ENCODE measurements at regions not wholly inside any gene's neighbourhood (a gene's known extent, or its start where the extent isn't known, plus 50 kb on each side); places are given as distances from the start of the nearest gene placed in this dataset.

DNA sequence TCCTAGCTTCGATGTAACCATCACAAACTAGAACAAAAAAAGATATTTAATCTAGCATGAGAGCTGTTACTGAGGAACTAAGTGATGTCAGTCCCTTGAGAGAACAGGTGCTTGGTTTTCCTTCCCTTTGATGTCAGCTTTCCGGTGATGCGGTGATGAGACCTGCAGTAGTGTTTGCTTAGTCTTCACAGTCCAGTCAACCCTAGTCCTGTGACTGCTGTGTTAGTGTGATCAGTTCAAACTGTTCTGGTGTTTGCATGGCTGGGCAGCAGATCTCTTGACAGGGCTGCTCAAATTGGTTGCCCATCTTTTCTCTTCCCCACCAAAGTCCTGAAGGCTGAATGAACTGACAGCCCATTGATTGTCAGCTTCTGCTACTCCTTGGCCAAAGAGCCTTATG lies 608.6 kb upstream of the DAB2 start:
- TF ChIP-seq, protein P1, sequence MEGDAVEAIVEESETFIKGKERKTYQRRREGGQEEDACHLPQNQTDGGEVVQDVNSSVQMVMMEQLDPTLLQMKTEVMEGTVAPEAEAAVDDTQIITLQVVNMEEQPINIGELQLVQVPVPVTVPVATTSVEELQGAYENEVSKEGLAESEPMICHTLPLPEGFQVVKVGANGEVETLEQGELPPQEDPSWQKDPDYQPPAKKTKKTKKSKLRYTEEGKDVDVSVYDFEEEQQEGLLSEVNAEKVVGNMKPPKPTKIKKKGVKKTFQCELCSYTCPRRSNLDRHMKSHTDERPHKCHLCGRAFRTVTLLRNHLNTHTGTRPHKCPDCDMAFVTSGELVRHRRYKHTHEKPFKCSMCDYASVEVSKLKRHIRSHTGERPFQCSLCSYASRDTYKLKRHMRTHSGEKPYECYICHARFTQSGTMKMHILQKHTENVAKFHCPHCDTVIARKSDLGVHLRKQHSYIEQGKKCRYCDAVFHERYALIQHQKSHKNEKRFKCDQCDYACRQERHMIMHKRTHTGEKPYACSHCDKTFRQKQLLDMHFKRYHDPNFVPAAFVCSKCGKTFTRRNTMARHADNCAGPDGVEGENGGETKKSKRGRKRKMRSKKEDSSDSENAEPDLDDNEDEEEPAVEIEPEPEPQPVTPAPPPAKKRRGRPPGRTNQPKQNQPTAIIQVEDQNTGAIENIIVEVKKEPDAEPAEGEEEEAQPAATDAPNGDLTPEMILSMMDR (conservative IDR thresholded peaks at IDR 0.05; ENCODE audit: low read length): no peak
- no peak for TF ChIP-seq EZH2phosphoT487 (IDR thresholded peaks at IDR 0.05; ENCODE audit: borderline replicate concordance)

Measured in Loucy (cell line).